ENCODE measurements at regions not wholly inside any gene's neighbourhood (a gene's known extent, or its start where the extent isn't known, plus 50 kb on each side); places are given as distances from the start of the nearest gene placed in this dataset.

- DNase-seq = no peak
- Mint-ChIP-seq H3K36me3 (ENCODE audit: low read depth) (no peaks in the 10 kb centered on the region), H3K27ac (no peak overlapping the region), H3K27me3 (ENCODE audit: insufficient read depth) (no peaks in the 10 kb centered on the region), H3K4me3 (no peak overlapping the region), H3K9me3 (no peaks in the 10 kb centered on the region; the same call in 1 of the 2 replicates), H3K4me1 (ENCODE audit: low read depth) (no peaks in the 10 kb centered on the region; the same call in 1 of the 2 replicates)
- no peak for TF ChIP-seq CTCF (IDR thresholded peaks at IDR 0.05)
Observed at GRCh38 chr5:118616281-118616680, 372.1 kb downstream of the DTWD2 start.

GRCh38 chr5:118614731-118615456 is 373.5 kb downstream of the DTWD2 start:
- H3K27me3 Mint-ChIP-seq (ENCODE audit: insufficient read depth) = no peaks in the 10 kb centered on the region
- H3K9me3 Mint-ChIP-seq = no peaks in the 10 kb centered on the region; the same call in 1 of the 2 replicates
- TF ChIP-seq CTCF (IDR thresholded peaks at IDR 0.05) = no peak
- no peak overlapping the region for H3K27ac Mint-ChIP-seq
- H3K4me3 Mint-ChIP-seq = no peak overlapping the region
- H3K4me1 Mint-ChIP-seq (ENCODE audit: low read depth) = no peaks in the 10 kb centered on the region; the same call in 1 of the 2 replicates
- H3K36me3 Mint-ChIP-seq (ENCODE audit: low read depth) = no peaks in the 10 kb centered on the region
- DNase-seq = no peak

- TF ChIP-seq CTCF (IDR thresholded peaks at IDR 0.05) = peak; percentile 78
- H3K27me3 Mint-ChIP-seq (ENCODE audit: insufficient read depth) = no peaks in the 10 kb centered on the region
Observed at GRCh38 chr5:118611332-118611945, 376.9 kb downstream of the DTWD2 start.

GRCh38 chr5:118606940-118607339 is 381.4 kb downstream of the DTWD2 start:
- Mint-ChIP-seq H3K4me3 (no peak overlapping the region), H3K4me1 (ENCODE audit: low read depth) (no peaks in the 10 kb centered on the region), H3K27ac (no peak overlapping the region), H3K9me3 (peaks cover 3% of the 10 kb centered on the region; the same call in 1 of the 2 replicates), H3K27me3 (ENCODE audit: insufficient read depth) (no peaks in the 10 kb centered on the region), H3K36me3 (ENCODE audit: low read depth) (no peaks in the 10 kb centered on the region)
- DNase-seq = no peak
- TF ChIP-seq CTCF (IDR thresholded peaks at IDR 0.05) = no peak

More at GRCh38 chr5:118611332-118611945, 376.9 kb downstream of the DTWD2 start:
- peak; percentile 2 for DNase-seq
- no peaks in the 10 kb centered on the region; the same call in 1 of the 2 replicates for H3K9me3 Mint-ChIP-seq
- H3K4me1 Mint-ChIP-seq (ENCODE audit: low read depth) = no peaks in the 10 kb centered on the region; the same call in 1 of the 2 replicates
- no peak overlapping the region; the same call in 1 of the 2 replicates for H3K4me3 Mint-ChIP-seq
- no peak overlapping the region for H3K27ac Mint-ChIP-seq
- no peaks in the 10 kb centered on the region for H3K36me3 Mint-ChIP-seq (ENCODE audit: low read depth)

- DNase-seq = no peak
- no peak for TF ChIP-seq CTCF (IDR thresholded peaks at IDR 0.05)
- Mint-ChIP-seq H3K27me3 (ENCODE audit: insufficient read depth) (no peaks in the 10 kb centered on the region), H3K36me3 (ENCODE audit: low read depth) (no peaks in the 10 kb centered on the region), H3K4me3 (no peak overlapping the region), H3K27ac (no peak overlapping the region), H3K9me3 (peaks cover 3% of the 10 kb centered on the region; the same call in 1 of the 2 replicates), H3K4me1 (ENCODE audit: low read depth) (no peaks in the 10 kb centered on the region)
Observed at GRCh38 chr5:118605761-118606160, 382.6 kb downstream of the DTWD2 start.

Measured in HFFc6 (cell line).